Stomach (tissue), 4 donors: ENCODE measurements at regions not wholly inside any gene's neighbourhood (a gene's known extent, or its start where the extent isn't known, plus 50 kb on each side); places are given as distances from the start of the nearest gene placed in this dataset.

ENCODE experiments used
- CTCF ChIP-seq, 7 experiments: fragments of 450-650 bp in 4 of 7; fragments of 200-600 bp in 3 of 7; sonication (generic) in 3 of 7; IDR thresholded peaks; one replicate each; pipeline ENCODE4 v1.5.1; 2016 to 2019; ENCODE audit warnings: antibody characterized with exemption in 7 of 7, control low read depth in 2 of 7, mild to moderate bottlenecking in 1 of 7
- POLR2AphosphoS5 ChIP-seq, 3 donors: sonication (generic); formaldehyde crosslinking; IDR thresholded peaks; one replicate each; pipeline ENCODE4 v1.6.1; 2016; ENCODE audit warnings: antibody characterized with exemption in 3 of 3

GRCh38 chr7:116386674-116387073 lies 112.9 kb upstream of the CAV2 start:
- TF ChIP-seq POLR2AphosphoS5 (IDR thresholded peaks at IDR 0.05), result no peak
- no peak for TF ChIP-seq CTCF (IDR thresholded peaks at IDR 0.05)
